NCI-H1436 treated with DMSO at 0.1 percent for 48 hours (cell line): ENCODE measurements at regions not wholly inside any gene's neighbourhood (a gene's known extent, or its start where the extent isn't known, plus 50 kb on each side); places are given as distances from the start of the nearest gene placed in this dataset.
"Not testable (repeated sequence)": the region's sequence is repeated elsewhere in the genome, so short reads cannot be mapped to it uniquely, and the experiment has no call there.

Source experiments
- DNase-seq: peaks from one replicate; lab custom pipeline; 2025; lab: John Stamatoyannopoulos, UW

DNA sequence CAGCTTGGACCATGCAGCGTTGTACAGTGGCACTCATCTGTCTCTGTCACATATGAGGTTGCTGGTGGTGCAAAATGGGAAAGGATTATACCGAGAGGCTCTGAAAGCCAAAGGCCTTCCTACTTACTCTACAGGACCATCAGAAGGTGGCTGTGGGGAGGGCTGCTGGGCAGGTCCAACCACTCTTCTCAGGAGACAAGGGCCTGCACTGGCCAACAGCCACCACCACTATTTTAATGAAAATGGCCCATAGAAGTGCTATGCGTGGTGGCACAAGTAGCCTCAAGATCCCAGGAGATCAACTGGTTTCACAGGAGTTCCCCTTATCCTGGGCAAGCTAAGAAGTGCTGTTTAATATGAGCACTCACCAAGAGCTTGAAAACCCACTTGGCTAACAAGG, 52.3 kb downstream of the MRPL57 start:
- no peak for DNase-seq

DNA sequence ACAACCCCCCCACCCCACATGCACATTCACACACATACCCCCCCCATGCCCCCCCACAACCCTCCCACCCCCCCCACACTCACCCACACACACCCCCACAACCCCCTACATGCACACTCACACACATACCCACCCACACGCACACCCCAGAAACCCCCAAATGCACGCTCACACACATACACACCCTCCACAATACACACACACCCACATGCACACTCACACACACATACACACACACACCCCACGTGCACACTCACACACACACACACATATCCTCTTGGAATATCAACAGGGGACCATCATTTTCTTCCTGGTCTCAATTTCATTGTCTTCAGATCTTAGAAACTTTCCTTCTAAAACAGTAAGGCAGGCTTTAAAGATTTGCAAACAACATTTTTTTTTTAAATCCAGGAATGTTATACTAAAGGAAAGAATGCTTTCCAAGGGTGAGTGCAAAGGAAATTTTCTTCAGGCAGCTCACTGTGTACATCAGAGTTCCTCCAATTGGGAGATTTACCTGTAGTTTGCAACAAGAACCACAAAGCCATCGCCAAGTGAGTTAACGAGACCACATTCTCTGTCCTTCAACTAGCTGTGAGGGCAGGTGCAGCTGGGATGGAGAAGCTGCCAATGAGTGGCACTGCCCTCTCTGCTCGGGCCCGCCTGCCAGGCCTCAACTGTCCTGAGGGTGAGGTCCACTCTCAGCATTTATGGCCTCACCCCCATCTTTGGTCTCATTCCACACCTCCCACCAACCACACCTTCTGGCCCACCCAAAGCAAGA, 53.0 kb downstream of the MRPL57 start:
- no peak for DNase-seq

DNA sequence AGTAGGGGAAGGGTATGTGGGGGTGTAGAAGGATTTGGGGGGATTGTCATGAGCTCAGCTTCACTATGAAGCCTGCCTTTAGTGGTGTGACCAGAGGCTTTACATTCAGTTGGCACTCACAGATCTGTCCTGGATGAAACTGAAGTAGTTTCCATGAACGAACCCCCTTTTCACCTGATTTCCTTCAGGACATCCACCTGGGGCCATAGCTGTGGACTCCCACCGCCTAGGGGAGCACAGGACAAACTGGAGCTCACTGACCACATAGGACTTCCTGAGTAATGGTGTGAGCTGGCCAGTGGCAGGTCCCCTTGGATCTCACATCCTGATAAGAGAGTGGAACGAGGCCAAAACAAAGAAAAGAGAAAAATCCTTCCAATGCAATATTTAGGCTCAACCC, 54.1 kb downstream of the MRPL57 start:
- no peak for DNase-seq

DNA sequence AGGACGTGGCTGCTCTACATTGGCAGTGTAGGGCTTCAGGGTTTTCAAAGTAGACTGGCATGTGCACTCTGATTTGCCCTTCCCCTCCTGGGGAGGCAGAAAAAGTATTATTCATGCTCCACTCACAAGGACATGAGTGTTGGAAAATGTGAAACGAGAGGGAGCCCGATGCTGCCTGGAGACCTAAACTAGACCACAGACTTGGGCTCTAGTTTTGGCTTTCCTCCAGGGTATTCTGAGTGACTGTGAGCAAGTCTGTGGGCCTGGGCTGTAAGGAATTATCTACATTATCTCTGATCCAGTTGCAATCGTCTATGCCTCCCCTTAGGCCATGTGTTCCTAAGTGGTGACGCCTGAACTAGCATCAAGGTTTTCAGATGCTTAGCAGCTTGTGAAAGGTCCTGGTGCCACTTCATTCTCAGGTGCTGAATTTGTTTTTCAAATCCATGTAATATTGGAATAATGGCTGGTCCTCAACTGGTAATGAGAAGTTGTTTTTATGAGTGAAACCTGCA, 55.0 kb downstream of the MRPL57 start:
- no peak for DNase-seq

DNA sequence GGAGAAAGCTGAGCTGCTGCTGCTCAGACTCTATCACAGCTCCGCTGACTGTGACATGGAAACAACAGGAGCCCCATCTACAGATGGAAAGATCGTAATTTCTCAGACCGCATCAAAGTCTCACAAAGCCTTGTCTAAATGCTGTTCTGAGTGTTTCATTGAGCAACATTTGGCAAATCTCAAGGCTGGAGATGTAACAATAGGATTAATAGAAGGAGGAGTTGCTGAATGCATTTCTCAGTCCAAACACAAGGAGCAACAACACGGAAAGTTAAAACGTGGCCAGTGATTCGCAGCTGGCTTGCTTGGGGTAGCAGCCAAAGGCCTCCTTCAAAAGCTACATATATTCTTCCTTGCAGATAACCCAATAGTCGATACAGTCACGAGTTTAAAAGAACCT, 55.7 kb downstream of the MRPL57 start:
- DNase-seq = no peak

DNA sequence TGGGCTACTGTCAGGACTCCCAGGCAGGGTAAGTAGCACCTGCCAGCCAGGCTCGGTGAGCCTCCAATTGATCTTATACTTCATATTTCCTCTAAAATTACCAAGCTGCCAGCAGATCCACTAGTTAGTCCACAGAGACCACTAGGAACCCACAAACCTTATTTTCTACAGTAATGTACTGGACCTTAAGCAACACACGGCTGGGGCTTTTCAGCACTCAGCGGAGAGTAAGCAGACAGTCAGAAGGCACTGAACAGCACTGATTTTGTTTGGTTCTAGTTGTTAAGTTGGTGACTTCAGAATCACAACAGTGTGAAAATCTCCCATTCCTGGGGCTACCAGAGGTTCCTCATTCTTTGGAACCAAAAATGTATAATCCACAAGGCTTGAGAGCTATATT, 56.1 kb downstream of the MRPL57 start:
- no peak for DNase-seq

DNA sequence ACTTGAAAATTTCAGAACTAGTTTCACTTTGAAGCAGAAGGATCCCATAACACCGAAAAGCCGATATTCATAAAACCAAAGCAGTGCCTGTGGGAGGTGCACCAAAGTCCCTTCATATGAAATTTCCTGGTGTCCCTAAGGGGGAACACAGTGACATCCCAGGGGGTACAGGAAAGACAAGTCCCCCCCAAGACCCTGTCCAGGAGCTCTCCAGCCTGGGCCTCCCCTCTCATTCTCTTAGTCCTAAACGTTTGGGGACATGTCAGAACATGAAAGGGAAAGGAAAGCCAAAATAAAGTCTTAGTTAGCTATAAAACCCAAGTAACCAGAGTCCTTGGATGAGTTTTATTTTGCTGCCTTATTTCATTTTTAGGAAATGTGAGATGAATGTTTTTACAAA, 56.6 kb downstream of the MRPL57 start:
- DNase-seq = no peak

DNA sequence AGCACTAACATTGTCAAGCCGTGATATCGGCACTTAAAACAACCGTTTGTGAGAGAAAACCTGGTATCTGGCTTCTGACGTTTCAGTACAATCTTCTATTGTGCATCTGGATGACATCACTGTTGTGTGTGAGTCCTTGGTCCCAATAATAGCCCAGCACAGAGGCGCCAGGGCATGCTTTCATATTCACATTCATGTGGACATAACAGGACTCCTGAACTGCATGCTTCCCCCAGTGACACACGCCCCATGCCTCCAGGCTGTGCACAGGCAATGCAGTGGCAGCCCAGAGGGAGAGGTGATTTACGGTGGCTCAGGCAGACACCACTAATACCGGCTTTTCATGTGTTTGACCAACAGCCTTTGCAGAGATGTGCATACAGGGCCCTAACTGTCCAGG, 58.1 kb downstream of the MRPL57 start:
- no peak for DNase-seq

DNA sequence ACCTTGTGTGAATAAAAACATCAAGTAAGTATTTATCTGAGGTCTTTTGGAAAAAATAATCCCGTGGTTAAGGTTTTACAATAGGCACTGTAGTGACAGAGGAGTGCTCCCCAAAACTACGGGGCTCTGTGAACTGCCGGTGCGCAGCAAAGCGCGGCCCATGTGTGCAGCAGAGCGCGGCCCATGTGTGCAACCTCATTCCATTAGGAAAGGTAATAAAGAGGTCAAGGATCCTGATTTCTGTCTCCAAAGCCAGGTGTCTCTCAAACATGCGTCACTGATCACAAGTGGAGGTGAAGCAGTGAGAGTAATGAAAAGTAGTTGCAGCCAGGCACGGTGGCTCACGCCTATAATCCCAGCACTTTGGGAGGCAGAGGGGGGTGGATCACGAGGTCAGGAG, 58.7 kb downstream of the MRPL57 start:
- no peak for DNase-seq

DNA sequence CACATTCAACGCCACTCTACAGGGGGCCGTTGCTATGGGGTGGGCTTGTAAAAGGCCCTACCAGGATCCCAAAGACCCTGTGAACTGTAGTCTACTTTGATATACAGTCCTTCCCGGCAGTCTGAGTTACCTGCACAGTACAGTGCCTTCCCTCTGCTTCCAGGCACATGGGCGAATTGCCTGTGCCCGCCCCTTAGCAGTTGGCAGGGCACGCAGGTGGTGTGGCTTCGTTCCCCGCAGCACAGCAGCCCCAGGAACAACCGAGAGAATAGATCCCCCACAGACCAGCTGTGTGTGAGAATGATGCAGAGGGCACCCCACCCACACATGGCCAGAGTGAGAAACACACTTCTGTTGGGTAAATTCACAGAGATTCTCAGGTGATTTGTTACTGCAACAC, 60.6 kb downstream of the MRPL57 start:
- DNase-seq = no peak

DNA sequence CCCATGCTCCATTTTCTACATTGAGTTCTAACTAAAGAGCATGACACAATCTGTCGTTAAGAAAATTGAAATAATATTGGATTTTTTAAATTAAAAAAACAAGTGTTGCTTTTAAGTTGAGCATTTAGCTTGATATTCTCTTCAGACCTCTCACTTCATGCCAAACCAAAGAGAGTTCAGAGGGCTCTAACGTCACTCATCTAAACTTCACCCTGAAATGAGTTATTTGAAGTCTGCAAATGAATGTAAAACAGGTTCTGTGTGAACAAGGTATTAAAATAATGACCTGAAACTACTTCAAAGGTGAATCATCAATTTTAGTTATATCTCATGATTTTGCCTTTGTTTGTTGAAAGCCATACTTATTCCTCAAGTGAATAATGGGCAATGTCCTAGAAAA, 61.8 kb downstream of the MRPL57 start:
- DNase-seq = no peak

DNA sequence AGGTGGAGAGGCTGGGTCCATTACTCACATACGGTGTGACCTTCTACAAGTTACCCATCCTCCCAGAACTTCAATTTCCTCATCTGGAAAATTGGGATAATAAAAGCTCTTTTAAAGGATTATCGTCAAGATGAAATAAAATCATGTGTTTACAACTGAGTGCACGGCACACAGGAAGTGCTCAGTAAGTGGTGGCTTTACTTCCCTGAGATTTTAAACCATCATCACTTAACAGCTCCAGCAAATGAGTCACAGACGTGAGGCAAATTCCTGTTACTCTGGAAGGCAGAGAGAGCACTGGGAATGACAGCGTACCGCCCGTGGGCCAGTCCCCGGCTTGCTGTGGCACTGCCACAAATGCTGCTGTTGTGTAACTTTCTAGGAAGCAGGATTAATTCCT, 64.1 kb downstream of the MRPL57 start:
- DNase-seq = no peak

DNA sequence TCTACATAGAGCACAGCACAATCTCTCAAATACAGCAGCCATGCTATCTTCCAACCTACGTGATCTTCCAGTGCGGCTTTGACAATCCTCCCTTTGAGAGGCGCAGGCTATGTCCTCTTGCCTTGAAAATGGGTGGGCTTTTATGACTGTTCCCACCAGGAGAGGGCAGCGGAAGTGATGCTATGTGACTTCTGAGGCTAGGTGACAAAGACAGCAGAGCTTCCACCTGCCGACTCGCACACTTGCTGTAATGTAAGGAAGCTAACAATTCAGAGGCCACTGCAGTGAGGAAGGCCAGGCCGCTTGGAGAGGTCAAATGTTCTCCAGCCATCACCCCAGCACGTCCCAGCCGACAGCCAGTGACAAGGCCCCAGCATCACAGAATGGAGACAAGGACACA, 65.8 kb downstream of the MRPL57 start:
- DNase-seq = no peak

DNA sequence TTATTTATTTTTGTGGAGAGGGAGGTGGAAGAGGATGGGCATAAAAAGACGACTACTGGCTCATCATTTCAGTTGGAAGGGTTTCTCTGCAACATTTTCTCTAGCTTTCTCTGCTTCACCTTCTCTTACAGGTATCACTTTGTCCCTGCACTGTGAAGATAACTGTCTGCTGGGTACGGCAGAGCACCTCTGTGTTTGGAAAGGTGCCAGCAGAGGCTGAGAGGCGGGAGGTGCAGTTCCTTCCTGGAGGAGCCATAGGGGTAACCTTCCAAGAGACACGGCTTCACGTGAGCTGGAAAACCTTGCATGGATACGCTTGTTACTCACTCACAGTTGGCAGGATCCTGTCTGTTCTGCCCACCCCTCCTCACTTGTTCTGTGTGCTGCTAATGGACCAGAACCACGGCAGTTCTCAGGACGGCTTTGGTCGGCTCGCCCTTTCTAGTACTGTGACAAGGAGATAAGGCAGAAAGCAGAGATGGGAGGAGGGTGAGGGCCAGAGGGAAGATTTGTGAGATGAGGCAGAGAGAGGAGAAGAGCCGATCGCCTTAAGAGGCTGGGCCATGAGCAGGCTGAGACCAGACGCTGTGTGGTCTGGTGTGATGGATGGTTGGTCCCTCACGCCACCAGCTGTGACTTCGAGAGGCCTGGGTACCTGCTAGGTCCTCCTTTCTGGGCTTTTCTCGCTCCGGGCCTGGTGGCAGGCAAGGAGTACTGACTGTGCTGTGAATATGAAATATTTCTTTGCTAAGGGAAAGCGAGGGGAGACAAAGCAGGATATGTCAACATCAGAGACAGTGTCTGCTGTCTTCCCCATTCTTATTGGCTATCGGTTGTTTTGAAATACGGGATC, 66.8 kb downstream of the MRPL57 start:
- no peak for DNase-seq

DNA sequence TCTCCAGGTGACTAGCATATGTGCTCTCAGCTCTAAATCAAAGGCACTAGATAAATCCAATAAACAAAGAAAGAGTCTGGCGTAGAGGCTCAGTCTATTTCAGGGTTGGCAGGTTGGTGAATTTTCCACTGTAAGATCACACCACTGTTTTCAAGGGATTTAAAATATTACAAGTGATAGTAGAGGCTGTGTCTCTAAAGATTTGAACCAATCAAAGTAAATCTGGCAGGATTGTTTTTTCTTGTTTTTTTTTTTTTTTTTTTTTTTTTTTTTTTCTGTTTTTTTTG, 67.4 kb downstream of the MRPL57 start:
- DNase-seq = not testable (repeated sequence)

DNA sequence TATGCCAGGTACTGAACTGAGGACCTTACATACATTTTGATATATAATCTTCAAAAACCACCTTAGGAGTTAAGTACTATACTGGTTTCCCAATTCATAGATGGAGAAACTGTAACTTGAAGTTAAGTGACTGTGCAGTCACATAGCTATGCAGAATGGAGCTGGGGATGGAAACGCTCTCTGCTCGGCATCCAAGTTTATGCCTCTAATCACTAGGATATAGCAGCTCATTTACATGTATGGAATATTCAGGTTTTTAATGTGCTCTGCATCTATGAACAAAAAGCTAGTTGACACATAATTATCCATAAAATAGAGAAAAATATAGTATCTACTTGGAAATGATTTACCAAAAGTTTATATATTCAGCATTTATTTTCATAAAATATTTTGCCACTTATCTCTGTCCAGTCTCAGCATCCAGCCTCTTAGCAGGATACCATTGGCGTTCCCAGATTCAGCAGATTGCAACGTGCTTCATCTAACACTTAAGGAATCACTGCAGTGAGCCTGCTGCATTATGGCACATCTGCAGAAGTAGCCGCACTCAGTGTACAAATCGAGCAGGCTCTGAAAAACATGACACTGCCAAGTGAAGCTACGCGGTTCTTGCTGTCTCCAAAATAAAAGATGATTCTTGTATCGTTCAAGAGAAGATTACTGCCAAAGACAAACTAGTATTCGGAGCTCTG, 70.4 kb downstream of the MRPL57 start:
- no peak for DNase-seq

DNA sequence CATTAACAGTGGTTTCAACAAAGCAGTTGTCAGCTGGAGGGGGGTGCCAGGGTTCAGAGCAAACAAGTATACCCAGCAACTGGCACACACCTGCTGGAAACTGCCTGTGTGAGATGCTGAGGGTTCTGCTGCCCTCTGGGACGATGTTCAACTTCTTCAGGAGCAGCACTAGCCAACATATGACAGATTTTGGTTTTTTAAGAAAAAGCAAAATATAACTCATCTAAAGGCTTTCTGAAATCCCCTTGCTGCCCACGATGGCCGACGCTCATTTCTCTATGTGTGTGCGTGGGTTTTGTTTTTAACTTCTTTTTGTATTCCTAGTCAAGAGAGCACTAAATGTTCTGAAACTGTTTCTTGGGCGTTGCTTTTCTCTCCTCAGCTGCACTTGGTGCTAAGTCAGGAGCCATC, 79.9 kb downstream of the MRPL57 start:
- no peak for DNase-seq

DNA sequence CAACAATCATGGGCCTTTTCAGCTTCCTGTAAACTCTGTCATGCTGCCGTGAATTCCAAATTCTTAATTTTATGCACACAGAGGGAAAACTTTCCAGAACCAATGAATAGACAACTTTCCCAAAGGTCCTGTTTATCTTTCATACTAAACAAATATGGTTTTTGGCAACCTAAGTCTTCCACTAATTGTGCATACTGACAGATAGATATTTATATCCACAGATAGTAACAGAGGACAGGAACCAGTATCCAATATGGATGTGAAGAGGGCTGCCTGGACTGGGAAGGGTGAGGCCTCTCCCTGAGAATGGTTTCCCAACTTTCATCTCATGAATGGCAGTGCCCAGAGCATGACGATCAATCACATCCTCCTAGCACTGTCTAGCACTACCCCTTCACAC, 80.4 kb downstream of the MRPL57 start:
- DNase-seq = no peak

DNA sequence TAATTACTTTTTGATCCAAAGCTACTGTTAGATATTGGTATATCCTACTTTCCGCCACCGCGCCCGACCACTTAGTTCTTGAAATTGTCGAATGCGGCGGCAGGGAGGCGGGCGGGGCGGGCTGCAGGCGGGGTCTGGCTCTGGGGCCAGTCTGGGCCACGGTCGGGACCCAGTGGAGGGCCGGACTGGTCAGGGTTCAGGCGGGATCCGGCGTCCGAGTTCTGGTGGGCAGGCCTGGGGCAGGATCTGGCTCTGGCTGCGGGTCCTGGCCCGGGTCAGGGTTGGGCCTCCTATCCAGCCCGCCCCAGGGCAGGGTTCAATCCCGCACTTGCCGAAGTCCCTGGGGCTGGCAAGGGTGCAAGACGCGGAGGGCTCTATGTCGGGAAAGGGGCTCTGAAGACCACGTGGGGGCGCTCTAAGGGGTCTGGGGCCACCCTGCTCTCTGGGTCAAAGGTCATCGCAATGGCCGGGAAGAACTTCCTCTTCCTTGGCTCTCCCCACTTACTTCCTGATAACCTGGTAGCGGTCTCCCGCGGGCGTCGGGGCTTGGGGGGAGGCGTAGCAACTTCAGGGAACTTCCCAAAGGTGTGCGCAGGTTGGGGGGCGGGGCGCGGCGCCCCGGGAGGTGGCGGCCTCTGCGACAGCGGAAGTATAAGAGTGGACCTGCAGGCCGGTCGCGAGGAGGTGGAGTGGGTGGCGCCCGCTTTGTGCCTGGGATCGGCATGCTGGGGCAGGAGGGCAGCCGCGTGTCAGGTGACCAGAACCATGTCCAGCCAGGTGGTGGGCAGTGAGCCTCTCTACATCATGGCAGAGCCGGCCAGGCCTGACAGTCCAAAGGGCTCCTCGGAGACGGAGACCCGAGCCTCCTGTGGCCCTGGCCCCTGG, 83.4 kb downstream of the MRPL57 start:
- no peak for DNase-seq

DNA sequence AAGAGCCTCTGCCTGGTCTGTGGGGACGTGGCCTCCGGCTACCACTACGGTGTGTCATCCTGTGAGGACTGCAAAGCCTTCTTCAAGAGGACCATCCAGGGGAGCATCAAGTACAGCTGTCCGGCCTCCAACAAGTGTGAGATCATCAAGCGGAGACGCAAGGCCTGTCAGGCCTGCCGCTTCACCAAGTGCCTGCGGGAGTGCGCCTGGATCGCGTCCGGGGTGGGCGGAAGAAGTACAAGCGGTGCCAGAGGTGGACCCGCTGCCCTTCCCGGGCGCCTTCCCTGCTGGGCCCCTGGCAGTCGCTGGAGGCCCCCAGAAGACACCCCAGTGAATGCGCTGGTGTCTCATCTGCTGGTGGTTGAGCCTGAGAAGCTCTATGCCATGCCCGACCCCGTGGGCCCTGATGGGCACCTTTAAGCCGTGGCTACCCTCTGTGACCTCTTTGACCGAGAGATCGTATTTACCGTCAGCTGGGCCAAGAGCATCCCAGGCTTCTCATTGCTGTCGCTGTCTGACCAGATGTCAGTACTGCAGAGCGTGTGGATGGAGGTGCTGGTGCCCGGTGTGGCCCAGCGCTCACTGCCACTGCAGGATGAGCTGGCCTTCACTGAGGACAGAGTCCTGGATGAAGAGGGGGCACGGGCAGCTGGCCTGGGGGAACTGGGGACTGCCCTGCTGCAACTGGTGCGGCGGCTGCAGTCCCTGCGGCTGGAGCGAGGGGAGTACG, 84.3 kb downstream of the MRPL57 start:
- not testable (repeated sequence) for DNase-seq
